ENCODE measurements at regions not wholly inside any gene's neighbourhood (a gene's known extent, or its start where the extent isn't known, plus 50 kb on each side); places are given as distances from the start of the nearest gene placed in this dataset.
A peak's percentile ranks its signal among the peaks of the same experiment; 100 is the strongest.

DNA sequence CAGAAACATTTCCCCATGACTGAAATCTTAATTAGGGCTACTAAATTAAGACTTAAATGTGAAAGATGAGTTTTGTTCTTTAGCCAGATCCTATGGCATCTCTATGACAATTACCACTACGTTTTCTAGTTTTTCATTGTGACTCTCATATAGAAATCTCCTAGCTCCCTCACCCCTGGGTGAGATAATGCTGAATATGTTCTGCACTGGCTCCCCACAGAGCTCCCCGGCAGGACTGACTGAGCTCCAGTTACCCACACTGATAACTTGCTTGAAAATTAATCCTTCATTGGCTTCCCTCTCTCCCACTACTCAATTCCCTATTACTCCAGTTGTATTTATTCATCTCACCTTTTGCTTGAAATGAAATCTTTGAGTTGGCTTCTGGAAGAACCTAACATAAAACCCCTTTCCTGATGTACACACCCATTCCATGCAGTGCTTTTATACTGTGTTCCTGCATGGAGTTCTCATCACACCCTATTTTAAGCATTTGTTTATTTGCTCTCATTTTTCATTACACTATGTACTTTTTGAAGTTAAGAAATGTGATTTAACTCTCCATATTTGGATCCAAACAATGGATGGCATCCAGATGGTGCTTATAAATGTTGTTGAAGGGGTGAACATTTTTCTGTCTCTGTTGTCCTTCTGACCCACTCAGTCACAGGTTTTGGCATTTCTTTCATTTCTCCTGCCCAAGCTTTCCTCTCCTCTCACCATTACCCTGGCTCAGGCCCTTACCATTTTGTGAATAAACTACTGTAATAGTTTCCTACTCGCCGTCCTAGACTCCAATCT, 623.4 kb downstream of the SPRY1 start:
- Histone ChIP-seq H3K9ac (no peak overlapping the region), H3K4me1 (peaks cover 21% of the 10 kb centered on the region), H3K27ac (no peak overlapping the region)

DNA sequence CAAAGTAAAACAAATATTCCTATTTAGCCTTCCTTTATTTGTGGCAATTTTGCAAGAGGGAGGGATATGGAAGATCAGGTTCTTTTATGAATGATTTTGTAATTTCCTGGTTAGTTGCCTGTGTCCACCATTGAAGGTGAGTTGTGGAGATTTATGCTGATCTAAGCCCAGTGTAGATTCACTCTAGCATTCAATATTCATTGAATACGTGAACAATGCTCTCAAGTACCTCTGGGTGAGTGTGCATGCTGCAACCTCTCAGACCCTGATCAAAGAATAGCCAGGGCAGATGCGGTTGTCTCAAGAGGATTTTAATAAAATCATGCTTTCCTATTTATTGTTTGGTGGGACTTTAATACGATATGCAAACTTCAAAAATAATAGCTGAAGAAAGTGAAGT, 628.4 kb downstream of the SPRY1 start:
- H3K9me3 ChIP-seq = no peaks in the 10 kb centered on the region
- no peaks in the 10 kb centered on the region for H3K36me3 ChIP-seq
- H3K4me3 ChIP-seq = no peak overlapping the region
- H3K27ac ChIP-seq = no peak overlapping the region
- no peak overlapping the region for H3K9ac ChIP-seq
- peaks cover 4% of the 10 kb centered on the region for H3K4me1 ChIP-seq
- no peaks in the 10 kb centered on the region for H4K20me1 ChIP-seq
- no peak for TF ChIP-seq Cebpa-rat (IDR thresholded peaks at IDR 0.05)
- H3K4me2 ChIP-seq = no peak overlapping the region
- no peaks in the 10 kb centered on the region for H3K27me3 ChIP-seq

More for the DNA sequence above, 623.4 kb downstream of the SPRY1 start:
- Histone ChIP-seq H4K20me1 (no peaks in the 10 kb centered on the region), H3K4me3 (no peak overlapping the region), H3K36me3 (no peaks in the 10 kb centered on the region), H3K9me3 (no peaks in the 10 kb centered on the region), H3K4me2 (peak overlapping the region; percentile 64; the same call in 1 of the 2 replicates), H3K27me3 (no peaks in the 10 kb centered on the region)
- no peak for TF ChIP-seq Cebpa-rat (IDR thresholded peaks at IDR 0.05)

- Histone ChIP-seq H3K36me3 (no peaks in the 10 kb centered on the region), H3K4me2 (no peak overlapping the region), H3K27ac (no peak overlapping the region), H3K4me3 (no peak overlapping the region), H3K9ac (no peak overlapping the region), H3K9me3 (no peaks in the 10 kb centered on the region), H3K27me3 (no peaks in the 10 kb centered on the region), H3K4me1 (peaks cover under 1% of the 10 kb centered on the region; the same call in 1 of the 2 replicates), H4K20me1 (no peaks in the 10 kb centered on the region)
- TF ChIP-seq Cebpa-rat (IDR thresholded peaks at IDR 0.05) = no peak
Observed at GRCh38 chr4:124025428-124025827, 628.8 kb downstream of the SPRY1 start.

GRCh38 chr4:124028182-124028581, 631.6 kb downstream of the SPRY1 start:
- Histone ChIP-seq H3K27me3 (no peaks in the 10 kb centered on the region), H3K4me2 (no peak overlapping the region), H3K4me3 (no peak overlapping the region), H3K9ac (no peak overlapping the region), H3K9me3 (no peaks in the 10 kb centered on the region), H3K27ac (no peak overlapping the region), H3K4me1 (no peaks in the 10 kb centered on the region), H4K20me1 (no peaks in the 10 kb centered on the region), H3K36me3 (no peaks in the 10 kb centered on the region)
- TF ChIP-seq Cebpa-rat (IDR thresholded peaks at IDR 0.05) = no peak

GRCh38 chr4:124030147-124030546, 633.6 kb downstream of the SPRY1 start:
- H3K4me2 ChIP-seq = no peak overlapping the region
- H3K9me3 ChIP-seq = no peaks in the 10 kb centered on the region
- no peak overlapping the region for H3K27ac ChIP-seq
- H3K9ac ChIP-seq = no peak overlapping the region
- TF ChIP-seq Cebpa-rat (IDR thresholded peaks at IDR 0.05) = no peak
- H3K4me1 ChIP-seq = 0 out of 2 replicates have a peak, but pooled peaks cover under 1% of the 10 kb centered on the region
- no peak overlapping the region for H3K4me3 ChIP-seq
- H3K27me3 ChIP-seq = no peaks in the 10 kb centered on the region
- H4K20me1 ChIP-seq = no peaks in the 10 kb centered on the region
- H3K36me3 ChIP-seq = no peaks in the 10 kb centered on the region

- TF ChIP-seq Cebpa-rat (IDR thresholded peaks at IDR 0.05) = no peak
- Histone ChIP-seq H3K27me3 (no peaks in the 10 kb centered on the region), H3K4me3 (no peak overlapping the region), H3K9me3 (no peaks in the 10 kb centered on the region), H3K4me1 (peaks cover 4% of the 10 kb centered on the region; the same call in 1 of the 2 replicates), H3K27ac (no peak overlapping the region), H4K20me1 (no peaks in the 10 kb centered on the region), H3K4me2 (no peak overlapping the region), H3K9ac (no peak overlapping the region), H3K36me3 (no peaks in the 10 kb centered on the region)
Observed at GRCh38 chr4:124032035-124032434, 635.4 kb downstream of the SPRY1 start.

DNA sequence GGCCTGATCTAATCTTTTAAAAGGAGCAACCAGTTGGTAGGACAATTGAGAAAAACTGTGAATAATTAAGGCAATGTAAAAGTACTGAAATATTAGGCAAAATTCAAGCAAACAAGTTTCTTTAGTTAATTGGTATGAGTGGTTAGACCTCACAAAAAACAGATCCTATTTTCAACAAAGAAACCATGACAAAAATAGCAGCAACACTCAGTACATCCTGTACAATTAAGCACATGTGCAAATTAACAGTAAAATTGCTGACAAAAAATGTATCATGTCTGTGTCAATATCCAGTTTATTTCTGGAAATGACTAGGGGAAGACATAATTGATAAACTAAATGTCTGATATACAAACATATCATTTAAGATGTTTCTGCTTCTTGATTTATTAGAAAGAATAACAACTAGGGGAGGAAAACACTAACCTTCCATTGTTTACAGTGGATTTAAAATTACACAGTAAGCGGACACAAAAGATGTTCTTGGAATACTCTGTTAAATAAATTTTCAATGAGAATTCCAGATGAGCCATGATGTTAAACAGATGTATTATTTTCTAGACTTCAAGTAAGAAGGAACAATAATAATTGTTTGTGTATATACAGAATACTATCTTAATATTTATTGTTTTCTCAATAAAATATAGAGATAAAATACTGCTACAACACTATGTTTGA, 638.9 kb downstream of the SPRY1 start:
- Histone ChIP-seq H3K4me2 (no peak overlapping the region), H3K4me1 (peaks cover 4% of the 10 kb centered on the region; the same call in 1 of the 2 replicates), H3K27me3 (no peaks in the 10 kb centered on the region), H4K20me1 (no peaks in the 10 kb centered on the region), H3K27ac (no peak overlapping the region), H3K9me3 (no peaks in the 10 kb centered on the region; the same call in 1 of the 2 replicates), H3K36me3 (no peaks in the 10 kb centered on the region), H3K9ac (no peak overlapping the region), H3K4me3 (no peak overlapping the region)
- no peak for TF ChIP-seq Cebpa-rat (IDR thresholded peaks at IDR 0.05)

GRCh38 chr4:124037236-124037635, 640.6 kb downstream of the SPRY1 start:
- Histone ChIP-seq H3K9ac (no peak overlapping the region), H3K4me2 (no peak overlapping the region), H3K4me1 (peaks cover 4% of the 10 kb centered on the region; the same call in 1 of the 2 replicates), H3K4me3 (no peak overlapping the region), H3K27ac (no peak overlapping the region), H4K20me1 (no peaks in the 10 kb centered on the region), H3K9me3 (no peaks in the 10 kb centered on the region; the same call in 1 of the 2 replicates), H3K36me3 (no peaks in the 10 kb centered on the region), H3K27me3 (no peaks in the 10 kb centered on the region)
- no peak for TF ChIP-seq Cebpa-rat (IDR thresholded peaks at IDR 0.05)

GRCh38 chr4:124044330-124044729, 647.7 kb downstream of the SPRY1 start:
- H3K36me3 ChIP-seq = no peaks in the 10 kb centered on the region
- H3K4me3 ChIP-seq = no peak overlapping the region
- no peak overlapping the region for H3K4me2 ChIP-seq

DNA sequence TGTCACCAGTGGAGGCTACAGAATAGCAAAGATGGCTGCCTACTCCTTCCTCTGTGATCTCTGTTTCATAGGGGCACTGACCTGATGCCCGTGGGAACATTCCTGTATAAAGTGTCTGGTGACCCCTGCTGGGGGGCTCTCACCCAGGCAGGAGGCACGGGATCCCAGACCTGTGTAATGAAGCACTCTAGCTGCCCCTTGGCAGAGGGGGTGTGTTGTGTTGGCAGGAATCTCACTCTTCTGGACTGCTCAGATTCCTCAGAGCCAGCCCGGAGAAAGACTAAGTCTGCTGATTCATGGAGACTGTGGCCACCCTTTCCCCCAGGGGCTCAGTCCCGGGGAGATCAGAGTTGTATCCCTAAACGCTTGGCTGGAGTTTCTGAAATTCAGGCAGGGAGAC, 648.3 kb downstream of the SPRY1 start:
- H3K27ac ChIP-seq = no peak overlapping the region

More at GRCh38 chr4:124044330-124044729, 647.7 kb downstream of the SPRY1 start:
- H3K9ac ChIP-seq = no peak overlapping the region
- no peak overlapping the region for H3K27ac ChIP-seq
- H4K20me1 ChIP-seq = no peaks in the 10 kb centered on the region
- no peaks in the 10 kb centered on the region; the same call in 1 of the 2 replicates for H3K9me3 ChIP-seq
- no peaks in the 10 kb centered on the region for H3K27me3 ChIP-seq
- no peak for TF ChIP-seq Cebpa-rat (IDR thresholded peaks at IDR 0.05)
- H3K4me1 ChIP-seq = 0 out of 2 replicates have a peak, but pooled peaks cover 4% of the 10 kb centered on the region

More for the DNA sequence above, 648.3 kb downstream of the SPRY1 start:
- no peak overlapping the region for H3K4me2 ChIP-seq
- no peaks in the 10 kb centered on the region for H4K20me1 ChIP-seq
- H3K27me3 ChIP-seq = no peaks in the 10 kb centered on the region
- H3K4me3 ChIP-seq = no peak overlapping the region
- H3K4me1 ChIP-seq = 0 out of 2 replicates have a peak, but pooled peaks cover 4% of the 10 kb centered on the region
- no peak for TF ChIP-seq Cebpa-rat (IDR thresholded peaks at IDR 0.05)
- H3K36me3 ChIP-seq = no peaks in the 10 kb centered on the region
- no peak overlapping the region for H3K9ac ChIP-seq
- H3K9me3 ChIP-seq = no peaks in the 10 kb centered on the region

Data from BLaER1 (cell line).